OCI-LY7 (cell line): ENCODE measurements at regions not wholly inside any gene's neighbourhood (a gene's known extent, or its start where the extent isn't known, plus 50 kb on each side); places are given as distances from the start of the nearest gene placed in this dataset.

Experiments used
- BruUV-seq: library from RNA; stranded (reverse); fragments of 400-500 nt; replicated peaks from 2 replicates; lab custom pipeline; 2021; lab: Mats Ljungman, UMichigan
- CTCF ChIA-PET: fragments of 300-600 bp; sonication (Branson Sonifier 250); formaldehyde crosslinking; loops from one replicate; lab custom pipeline; 2022; ENCODE audit warnings: antibody characterized with exemption; ENCODE audit not compliant: unreplicated experiment; lab: Charles Lee
- POLR2A ChIA-PET: fragments of 300-600 bp; sonication (Branson Sonifier 250); formaldehyde crosslinking; loops from one replicate; lab custom pipeline; 2022; ENCODE audit warnings: antibody characterized with exemption; lab: Charles Lee
- DNase-seq: peaks from one replicate; pipeline ENCODE4 v3.0.0-alpha.2; 2015; ENCODE audit warnings: low spot score
- H2AFZ ChIP-seq: fragments of 200-600 bp; sonication (generic), shearing (Covaris generic); 2 replicates; pipeline ENCODE4 v1.6.1; 2014; ENCODE audit warnings: mild to moderate bottlenecking, antibody characterized with exemption, low read length, moderate library complexity
- H3K27ac ChIP-seq: fragments of 200-600 bp; sonication (generic); 2 replicates; pipeline ENCODE4 v1.5.1; 2014; ENCODE audit warnings: mixed run types, low read depth, mild to moderate bottlenecking, moderate library complexity, low read length, inconsistent platforms; ENCODE audit not compliant: poor library complexity, severe bottlenecking
- H3K36me3 ChIP-seq: fragments of 200-600 bp; sonication (generic); 2 replicates; pipeline ENCODE4 v1.6.1; 2014; ENCODE audit warnings: mild to moderate bottlenecking, antibody characterized with exemption, low read length, moderate library complexity, mixed read lengths; ENCODE audit not compliant: insufficient read depth
- H3K4me1 ChIP-seq: fragments of 200-600 bp; sonication (generic); 2 replicates; pipeline ENCODE4 v1.5.1; 2014; ENCODE audit warnings: mild to moderate bottlenecking, low read length; ENCODE audit not compliant: insufficient read depth, poor library complexity, severe bottlenecking
- H3K4me2 ChIP-seq: fragments of 200-600 bp; sonication (generic); 2 replicates; pipeline ENCODE4 v1.6.1; 2014; ENCODE audit warnings: mild to moderate bottlenecking, low read length
- H3K4me3 ChIP-seq: fragments of 200-600 bp; sonication (generic); 2 replicates; pipeline ENCODE4 v1.5.1; 2014; ENCODE audit warnings: mild to moderate bottlenecking, low read depth, low read length; ENCODE audit not compliant: poor library complexity, severe bottlenecking
- H3K79me2 ChIP-seq: fragments of 200-600 bp; sonication (generic); 2 replicates; pipeline ENCODE4 v1.6.1; 2016; ENCODE audit warnings: low read depth, mild to moderate bottlenecking, low read length, moderate library complexity, mixed read lengths; ENCODE audit not compliant: insufficient read depth
- H3K9me2 ChIP-seq: fragments of 200-600 bp; sonication (generic); 2 replicates; pipeline ENCODE4 v1.6.1; 2016; ENCODE audit warnings: mild to moderate bottlenecking, low read length, mixed read lengths; ENCODE audit not compliant: insufficient read depth
- H3K9me3 ChIP-seq: fragments of 200-600 bp; sonication (generic); 2 replicates; pipeline ENCODE4 v1.6.1; 2014; ENCODE audit warnings: mild to moderate bottlenecking, mixed run types, low read length, mixed read lengths
- H4K20me1 ChIP-seq: fragments of 200-600 bp; sonication (generic); 2 replicates; pipeline ENCODE4 v1.6.1; 2014; ENCODE audit warnings: mild to moderate bottlenecking, antibody characterized with exemption, low read length, moderate library complexity, mixed read lengths; ENCODE audit not compliant: insufficient read depth
- EZH2phosphoT487 ChIP-seq: fragments of 200-600 bp; sonication (generic); IDR thresholded peaks from 2 replicates; pipeline ENCODE4 v1.6.1; 2018; ENCODE audit warnings: low read depth, borderline replicate concordance, mild to moderate bottlenecking, mixed run types, antibody characterized with exemption, low read length, moderate library complexity, mixed read lengths
- intact Hi-C: fragments of 100-400 bp; cut with micrococcal nuclease; formaldehyde crosslinking; loops from one replicate; pipeline ENCODE4 v1.10.0; 2022; ENCODE audit not compliant: unreplicated experiment
- TF ChIP-seq, protein P1 (sequence below): fragments of 200-600 bp; sonication (generic); conservative IDR thresholded peaks from 2 replicates; pipeline ENCODE4 v1.5.1; 2014; ENCODE audit warnings: mild to moderate bottlenecking, antibody characterized with exemption, low read length, moderate library complexity, mixed read lengths

DNA sequence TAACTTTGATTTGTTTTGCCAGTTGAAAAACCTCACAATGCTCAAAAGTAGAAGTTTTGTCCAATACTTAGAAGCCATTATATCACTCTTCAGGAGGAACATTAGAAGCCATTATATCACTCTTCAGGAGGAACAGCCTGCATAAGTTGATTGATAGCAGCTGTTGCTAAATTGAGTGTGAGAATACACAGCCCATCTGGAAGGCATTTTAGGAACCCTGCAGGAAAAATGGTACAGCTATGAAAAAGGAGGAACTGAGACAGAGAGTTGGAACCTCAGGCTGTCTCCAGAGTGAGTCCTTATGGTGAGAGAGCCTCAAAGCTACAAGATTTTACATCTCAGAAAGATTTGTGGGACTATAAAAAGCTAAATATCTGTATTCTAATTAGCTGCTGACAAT is 207.0 kb downstream of the MYRFL start:
- H3K9me2 ChIP-seq = no peaks in the 10 kb centered on the region
- BruUV-seq = no TSS peak
- H3K36me3 ChIP-seq = no peaks in the 10 kb centered on the region
- intact Hi-C loops = no loop called here
- H4K20me1 ChIP-seq = no peaks in the 10 kb centered on the region
- no peaks in the 10 kb centered on the region; the same call in 1 of the 2 replicates for H3K9me3 ChIP-seq
- ChIA-PET CTCF (no interaction called here), POLR2A (interaction anchor here (0.6 to 0.9 kb wide), 3 partner anchors 9 to 52 kb away, joined by 3 to 4 read pairs (median 3); no protein-coding TSS in a partner anchor)
- no peak for DNase-seq
- TF ChIP-seq, protein P1, sequence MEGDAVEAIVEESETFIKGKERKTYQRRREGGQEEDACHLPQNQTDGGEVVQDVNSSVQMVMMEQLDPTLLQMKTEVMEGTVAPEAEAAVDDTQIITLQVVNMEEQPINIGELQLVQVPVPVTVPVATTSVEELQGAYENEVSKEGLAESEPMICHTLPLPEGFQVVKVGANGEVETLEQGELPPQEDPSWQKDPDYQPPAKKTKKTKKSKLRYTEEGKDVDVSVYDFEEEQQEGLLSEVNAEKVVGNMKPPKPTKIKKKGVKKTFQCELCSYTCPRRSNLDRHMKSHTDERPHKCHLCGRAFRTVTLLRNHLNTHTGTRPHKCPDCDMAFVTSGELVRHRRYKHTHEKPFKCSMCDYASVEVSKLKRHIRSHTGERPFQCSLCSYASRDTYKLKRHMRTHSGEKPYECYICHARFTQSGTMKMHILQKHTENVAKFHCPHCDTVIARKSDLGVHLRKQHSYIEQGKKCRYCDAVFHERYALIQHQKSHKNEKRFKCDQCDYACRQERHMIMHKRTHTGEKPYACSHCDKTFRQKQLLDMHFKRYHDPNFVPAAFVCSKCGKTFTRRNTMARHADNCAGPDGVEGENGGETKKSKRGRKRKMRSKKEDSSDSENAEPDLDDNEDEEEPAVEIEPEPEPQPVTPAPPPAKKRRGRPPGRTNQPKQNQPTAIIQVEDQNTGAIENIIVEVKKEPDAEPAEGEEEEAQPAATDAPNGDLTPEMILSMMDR = no peak
- no peak for TF ChIP-seq EZH2phosphoT487
- no peak overlapping the region for H3K4me2 ChIP-seq
- H2AFZ ChIP-seq = no peak overlapping the region
- no peak overlapping the region for H3K27ac ChIP-seq
- no peaks in the 10 kb centered on the region for H3K79me2 ChIP-seq
- no peaks in the 10 kb centered on the region for H3K4me1 ChIP-seq
- no peak overlapping the region for H3K4me3 ChIP-seq

DNA sequence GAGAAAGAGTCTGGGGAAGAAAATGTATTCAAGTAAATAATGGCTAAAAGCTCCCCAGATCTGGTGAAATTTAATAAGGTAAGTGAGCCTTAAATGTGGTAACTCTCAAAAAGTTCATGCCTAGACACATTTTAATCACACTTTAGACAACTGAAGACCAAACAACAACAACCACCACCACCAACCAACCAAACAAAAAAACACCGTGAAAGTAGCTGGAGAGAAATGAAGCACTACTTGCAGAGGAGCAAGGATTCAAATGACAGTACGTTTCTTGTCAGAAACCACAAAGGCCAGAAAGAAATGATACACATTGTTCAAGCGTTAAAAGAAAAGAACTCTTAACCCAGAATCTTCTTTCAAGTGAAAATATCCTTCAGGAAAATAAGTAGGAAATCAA is 208.3 kb downstream of the MYRFL start:
- TF ChIP-seq, protein P1 = no peak
- TF ChIP-seq EZH2phosphoT487 = no peak
- Histone ChIP-seq H3K4me3 (no peak overlapping the region), H3K9me3 (no peaks in the 10 kb centered on the region; the same call in 1 of the 2 replicates), H3K9me2 (no peaks in the 10 kb centered on the region), H3K4me2 (no peak overlapping the region), H3K79me2 (no peaks in the 10 kb centered on the region), H3K4me1 (no peaks in the 10 kb centered on the region), H4K20me1 (no peaks in the 10 kb centered on the region), H3K27ac (no peak overlapping the region), H3K36me3 (no peaks in the 10 kb centered on the region), H2AFZ (no peak overlapping the region)
- CTCF ChIA-PET = no interaction called here
- no TSS peak for BruUV-seq
- POLR2A ChIA-PET = no interaction called here
- intact Hi-C loops = no loop called here
- DNase-seq = no peak

DNA sequence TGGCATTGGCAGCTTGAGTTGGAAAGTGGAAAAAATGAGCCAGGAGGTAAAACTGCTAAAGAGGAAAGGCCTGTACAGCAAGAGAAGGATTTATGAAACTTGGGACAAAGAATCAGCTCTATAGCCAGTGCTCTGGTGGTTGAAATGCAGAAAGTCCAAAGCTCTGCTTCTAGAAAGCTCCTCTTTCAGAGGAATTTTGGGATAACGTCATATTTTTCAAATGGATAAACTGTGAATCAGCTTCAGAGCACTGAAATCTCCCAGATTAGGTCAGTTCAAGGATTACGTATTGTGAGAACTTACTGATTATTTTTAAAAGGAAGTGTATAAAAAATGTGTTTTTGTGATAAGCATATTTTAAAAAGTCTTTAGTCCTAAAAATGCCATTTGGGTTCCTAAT is 203.1 kb upstream of the CNOT2 start:
- TF ChIP-seq EZH2phosphoT487 = no peak
- TF ChIP-seq, protein P1 = no peak
- Histone ChIP-seq H4K20me1 (no peaks in the 10 kb centered on the region), H3K4me3 (no peak overlapping the region), H3K4me2 (no peak overlapping the region), H3K4me1 (no peaks in the 10 kb centered on the region), H3K79me2 (no peaks in the 10 kb centered on the region), H3K9me2 (no peaks in the 10 kb centered on the region), H3K9me3 (no peaks in the 10 kb centered on the region), H3K36me3 (no peaks in the 10 kb centered on the region), H2AFZ (no peak overlapping the region), H3K27ac (no peak overlapping the region)
- intact Hi-C loops = no loop called here
- POLR2A ChIA-PET = interaction anchor here (0.6 kb wide), 1 partner anchor 79 kb away, joined by 3 read pairs; no protein-coding TSS in a partner anchor
- CTCF ChIA-PET = no interaction called here
- DNase-seq = no peak
- BruUV-seq = no TSS peak
